Activated CD4-positive, alpha-beta T cell treated with anti-CD3 and anti-CD28 coated beads, Interleukin-2, amount 10 ng/mL, durations not matched to agents 24 days and 14 days (primary cell): ENCODE measurements at regions not wholly inside any gene's neighbourhood (a gene's known extent, or its start where the extent isn't known, plus 50 kb on each side); places are given as distances from the start of the nearest gene placed in this dataset.

ENCODE experiments used
- DNase-seq: peaks from one replicate; pipeline ENCODE4 v3.0.0; 2022
- H3K27ac Mint-ChIP-seq: one replicate; pipeline ENCODE4 v1.8.0; 2022; ENCODE audit warnings: mild to moderate bottlenecking, mixed read lengths
- H3K27me3 Mint-ChIP-seq: one replicate; pipeline ENCODE4 v1.8.0; 2022; ENCODE audit warnings: mixed read lengths
- H3K36me3 Mint-ChIP-seq: one replicate; pipeline ENCODE4 v1.8.0; 2022; ENCODE audit warnings: low read depth, mild to moderate bottlenecking, mixed read lengths
- H3K4me1 Mint-ChIP-seq: one replicate; pipeline ENCODE4 v1.8.0; 2021; ENCODE audit warnings: mixed read lengths
- H3K4me3 Mint-ChIP-seq: one replicate; pipeline ENCODE4 v1.8.0; 2022; ENCODE audit warnings: mild to moderate bottlenecking, moderate library complexity, mixed read lengths
- H3K9me3 Mint-ChIP-seq: one replicate; pipeline ENCODE4 v1.8.0; 2021; ENCODE audit warnings: mixed read lengths
- intact Hi-C: fragments of 100-400 bp; cut with micrococcal nuclease; formaldehyde crosslinking; loops from one replicate; pipeline ENCODE4 v1.15.1; 2023

DNA sequence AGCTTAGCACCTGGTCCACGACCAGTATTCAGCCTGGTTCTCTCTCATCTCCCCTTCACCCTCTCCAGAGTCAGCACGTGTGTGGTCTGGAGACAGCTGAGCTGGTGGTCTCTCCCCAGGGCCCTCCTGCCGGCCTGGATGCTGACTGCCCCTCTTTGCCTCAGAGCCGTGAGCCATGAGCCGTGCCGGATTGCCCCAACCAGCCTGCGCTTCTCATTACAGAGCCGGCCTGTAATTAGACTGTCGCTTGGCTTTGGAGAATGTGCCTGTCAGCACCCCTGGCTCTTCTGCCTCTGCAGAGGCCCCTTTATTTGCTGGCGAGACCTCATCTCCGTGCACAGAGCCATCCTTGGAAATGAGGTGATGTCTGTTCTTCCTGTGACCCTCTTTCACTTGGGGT is 118.7 kb upstream of the BOD1 start:
- no peak for DNase-seq
- no peaks in the 10 kb centered on the region for H3K4me1 Mint-ChIP-seq
- no peak overlapping the region for H3K27ac Mint-ChIP-seq
- no peak overlapping the region for H3K4me3 Mint-ChIP-seq
- intact Hi-C loops, result no loop called here
- H3K36me3 Mint-ChIP-seq, result no peaks in the 10 kb centered on the region
- no peaks in the 10 kb centered on the region for H3K9me3 Mint-ChIP-seq
- no peaks in the 10 kb centered on the region for H3K27me3 Mint-ChIP-seq

GRCh38 chr5:173735691-173736090 is 119.2 kb upstream of the BOD1 start:
- no peaks in the 10 kb centered on the region for H3K9me3 Mint-ChIP-seq
- no peaks in the 10 kb centered on the region for H3K4me1 Mint-ChIP-seq
- intact Hi-C loops, result no loop called here
- H3K27me3 Mint-ChIP-seq, result no peaks in the 10 kb centered on the region
- DNase-seq, result no peak
- no peak overlapping the region for H3K4me3 Mint-ChIP-seq
- H3K36me3 Mint-ChIP-seq, result no peaks in the 10 kb centered on the region
- H3K27ac Mint-ChIP-seq, result no peak overlapping the region

DNA sequence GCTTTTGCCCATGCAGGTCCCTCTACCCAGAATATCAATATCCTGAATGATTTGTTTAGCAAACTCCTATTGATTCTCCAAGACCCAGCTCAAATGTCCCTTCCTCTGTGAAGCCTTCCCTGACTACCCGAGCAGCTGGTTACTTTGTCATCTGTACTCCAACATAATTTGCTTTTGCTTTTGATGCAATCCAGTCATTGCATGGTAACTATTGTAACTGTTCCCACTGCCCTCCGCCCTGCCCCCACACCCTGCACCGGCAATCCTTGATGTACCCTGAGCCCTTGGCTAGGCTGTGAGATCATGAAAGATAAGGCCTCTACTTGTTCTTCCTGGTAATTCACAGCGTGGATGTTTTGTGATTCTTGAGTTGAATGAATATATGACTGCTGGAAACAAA is 119.9 kb upstream of the BOD1 start:
- no peaks in the 10 kb centered on the region for H3K9me3 Mint-ChIP-seq
- no peaks in the 10 kb centered on the region for H3K36me3 Mint-ChIP-seq
- no peak overlapping the region for H3K4me3 Mint-ChIP-seq
- H3K27me3 Mint-ChIP-seq, result no peaks in the 10 kb centered on the region
- H3K4me1 Mint-ChIP-seq, result no peaks in the 10 kb centered on the region
- no peak for DNase-seq
- intact Hi-C loops, result no loop called here
- H3K27ac Mint-ChIP-seq, result no peak overlapping the region

DNA sequence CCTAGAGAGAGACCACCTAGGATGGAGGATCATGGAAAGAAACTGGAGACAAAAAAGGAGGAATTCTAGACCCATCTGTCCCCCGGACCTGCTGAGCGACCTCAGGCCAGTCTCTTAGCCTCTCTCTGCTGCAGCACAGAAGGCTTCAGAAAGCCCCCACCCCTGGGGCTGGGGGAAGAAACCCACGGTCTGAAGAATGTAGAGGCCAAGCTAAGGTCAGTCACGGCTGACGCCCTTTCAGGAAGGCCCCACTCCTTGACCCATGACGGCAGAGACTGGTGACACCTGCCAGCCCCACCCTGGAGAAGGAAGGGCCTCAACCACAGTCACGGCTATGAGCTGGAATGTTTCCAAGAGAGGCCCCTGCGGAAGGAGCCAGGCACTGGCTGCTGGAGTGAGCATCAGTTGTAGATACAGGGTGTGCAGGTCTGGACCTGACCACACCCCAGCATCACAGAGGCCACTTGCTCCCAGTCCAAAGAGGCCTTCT is 120.5 kb upstream of the BOD1 start:
- no peak overlapping the region for H3K4me3 Mint-ChIP-seq
- no peaks in the 10 kb centered on the region for H3K36me3 Mint-ChIP-seq
- intact Hi-C loops, result no loop called here
- H3K4me1 Mint-ChIP-seq, result no peaks in the 10 kb centered on the region
- H3K9me3 Mint-ChIP-seq, result no peaks in the 10 kb centered on the region
- H3K27ac Mint-ChIP-seq, result no peak overlapping the region
- H3K27me3 Mint-ChIP-seq, result no peaks in the 10 kb centered on the region
- no peak for DNase-seq

GRCh38 chr5:173739741-173740140 is 123.3 kb upstream of the BOD1 start:
- H3K36me3 Mint-ChIP-seq, result no peaks in the 10 kb centered on the region
- H3K4me3 Mint-ChIP-seq, result no peak overlapping the region
- H3K27me3 Mint-ChIP-seq, result no peaks in the 10 kb centered on the region
- H3K27ac Mint-ChIP-seq, result no peak overlapping the region
- DNase-seq, result no peak
- H3K4me1 Mint-ChIP-seq, result no peaks in the 10 kb centered on the region
- intact Hi-C loops, result no loop called here
- H3K9me3 Mint-ChIP-seq, result no peaks in the 10 kb centered on the region

DNA sequence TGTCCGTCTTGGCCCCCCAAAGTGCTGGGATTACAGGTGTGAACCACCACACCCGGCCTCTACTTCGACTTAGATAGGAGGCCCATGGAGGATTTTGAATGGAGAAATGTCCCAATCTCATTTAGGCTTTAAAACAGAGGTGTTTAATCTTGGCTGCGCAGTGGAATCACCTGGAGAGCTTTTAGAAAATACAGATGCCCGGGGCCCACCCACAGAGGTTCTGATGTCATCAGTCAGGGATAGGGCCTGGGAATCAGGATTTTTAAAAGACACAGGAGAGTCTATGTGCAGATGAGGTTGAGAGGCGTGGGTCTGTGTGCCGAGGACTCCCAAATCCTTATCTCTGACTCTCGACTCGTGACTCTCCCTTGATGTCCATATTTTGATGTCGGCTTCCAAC is 124.0 kb upstream of the BOD1 start:
- intact Hi-C loops, result no loop called here
- no peaks in the 10 kb centered on the region for H3K36me3 Mint-ChIP-seq
- no peaks in the 10 kb centered on the region for H3K9me3 Mint-ChIP-seq
- H3K27me3 Mint-ChIP-seq, result no peaks in the 10 kb centered on the region
- no peak overlapping the region for H3K27ac Mint-ChIP-seq
- DNase-seq, result no peak
- no peak overlapping the region for H3K4me3 Mint-ChIP-seq
- H3K4me1 Mint-ChIP-seq, result no peaks in the 10 kb centered on the region

GRCh38 chr5:173741087-173741486 is 124.6 kb upstream of the BOD1 start:
- Mint-ChIP-seq H3K4me1 (no peaks in the 10 kb centered on the region), H3K4me3 (no peak overlapping the region), H3K27ac (no peak overlapping the region), H3K27me3 (no peaks in the 10 kb centered on the region), H3K36me3 (no peaks in the 10 kb centered on the region), H3K9me3 (no peaks in the 10 kb centered on the region)
- intact Hi-C loops, result no loop called here
- DNase-seq, result no peak

DNA sequence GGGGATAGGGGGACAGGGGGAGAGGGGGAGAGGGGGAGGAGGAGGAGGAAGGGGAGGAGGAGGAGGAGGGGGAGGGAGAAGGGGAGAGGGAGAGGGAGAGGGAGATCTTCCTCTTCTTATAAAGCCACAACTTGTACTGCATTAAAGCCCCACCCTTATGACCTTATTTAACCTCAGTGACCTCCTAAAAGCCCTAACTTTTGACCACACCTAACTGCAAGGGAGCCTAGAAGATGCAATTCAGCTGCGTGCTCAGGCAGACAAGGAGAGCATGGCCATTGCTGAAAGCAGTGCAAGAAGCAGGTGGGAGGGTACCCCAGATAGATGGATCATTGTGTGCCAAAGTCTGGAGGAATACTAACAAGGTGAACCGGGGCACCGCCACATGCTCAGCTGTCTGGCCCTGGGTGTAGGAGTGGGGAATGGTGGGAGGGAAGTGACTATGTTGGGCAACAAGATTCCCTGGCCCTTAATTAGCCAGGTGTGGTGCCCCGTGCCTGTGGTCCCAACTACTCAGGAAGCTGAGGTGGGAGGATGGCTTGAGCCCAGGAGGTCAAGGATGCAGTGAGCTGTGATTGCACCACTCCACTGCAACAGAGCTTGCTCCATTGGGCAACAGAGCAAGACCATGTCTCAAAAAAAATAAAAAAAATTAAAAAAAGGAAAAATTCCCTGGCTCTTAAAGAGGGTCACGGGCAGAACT is 125.4 kb upstream of the BOD1 start:
- Mint-ChIP-seq H3K9me3 (no peaks in the 10 kb centered on the region), H3K4me1 (no peaks in the 10 kb centered on the region), H3K27me3 (no peaks in the 10 kb centered on the region), H3K4me3 (no peak overlapping the region), H3K27ac (no peak overlapping the region), H3K36me3 (no peaks in the 10 kb centered on the region)
- intact Hi-C loops, result no loop called here
- DNase-seq, result no peak

DNA sequence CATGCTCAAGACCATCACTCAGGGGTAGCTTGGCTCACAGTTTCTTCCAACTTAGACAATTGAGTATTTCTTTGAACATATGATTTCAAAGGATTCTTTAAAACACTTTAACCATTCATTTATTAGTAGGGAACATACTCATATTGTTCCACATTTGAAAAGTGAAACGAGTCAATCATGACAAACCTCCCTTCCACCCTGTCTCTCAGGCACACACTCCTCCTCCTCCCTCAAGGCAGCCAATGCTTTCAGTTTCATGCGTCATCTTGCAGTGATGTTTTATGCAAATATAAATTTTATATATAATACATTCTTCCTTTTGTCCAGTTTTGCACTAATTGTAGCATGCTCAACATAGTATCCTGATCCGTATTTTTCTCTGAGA is 126.0 kb upstream of the BOD1 start:
- intact Hi-C loops, result no loop called here
- no peaks in the 10 kb centered on the region for H3K36me3 Mint-ChIP-seq
- no peaks in the 10 kb centered on the region for H3K27me3 Mint-ChIP-seq
- no peak overlapping the region for H3K4me3 Mint-ChIP-seq
- H3K9me3 Mint-ChIP-seq, result no peaks in the 10 kb centered on the region
- H3K4me1 Mint-ChIP-seq, result no peaks in the 10 kb centered on the region
- H3K27ac Mint-ChIP-seq, result no peak overlapping the region
- no peak for DNase-seq

DNA sequence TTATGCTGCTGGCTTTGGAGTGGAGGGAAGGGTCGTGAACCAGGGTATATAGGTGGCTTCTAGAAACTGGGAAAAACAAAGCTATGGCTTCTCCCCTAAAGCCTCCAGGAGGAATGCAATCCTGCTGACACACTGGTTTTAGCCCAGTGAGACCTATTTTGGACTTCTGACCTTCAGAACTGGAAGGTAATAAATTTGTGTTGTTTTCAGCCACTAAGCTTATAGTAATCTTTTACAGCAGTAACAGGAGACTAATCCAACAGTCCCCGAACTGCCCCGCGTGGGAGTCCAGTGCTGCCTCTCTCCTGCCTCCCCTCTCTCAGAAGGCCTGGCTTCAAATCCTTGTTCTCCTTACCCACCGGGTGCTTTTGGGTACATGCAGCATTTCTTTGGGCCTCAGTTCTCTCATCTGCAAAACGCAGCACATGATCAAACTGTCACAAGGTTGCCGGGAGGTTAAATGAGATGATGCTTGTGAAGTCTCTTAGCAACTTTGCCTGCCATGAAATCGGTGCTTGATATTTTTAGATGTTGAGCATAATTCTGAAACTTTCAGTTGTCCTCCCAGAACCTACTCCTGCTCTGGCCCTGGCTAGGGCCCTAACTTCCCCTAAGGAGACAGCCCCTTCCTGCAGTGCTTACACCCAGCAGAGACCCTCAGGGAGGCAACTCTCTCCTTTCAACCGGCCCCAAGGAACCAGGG is 127.3 kb upstream of the BOD1 start:
- Mint-ChIP-seq H3K27me3 (no peaks in the 10 kb centered on the region), H3K27ac (no peak overlapping the region), H3K4me1 (no peaks in the 10 kb centered on the region), H3K9me3 (no peaks in the 10 kb centered on the region), H3K36me3 (no peaks in the 10 kb centered on the region), H3K4me3 (no peak overlapping the region)
- intact Hi-C loops, result no loop called here
- DNase-seq, result no peak

DNA sequence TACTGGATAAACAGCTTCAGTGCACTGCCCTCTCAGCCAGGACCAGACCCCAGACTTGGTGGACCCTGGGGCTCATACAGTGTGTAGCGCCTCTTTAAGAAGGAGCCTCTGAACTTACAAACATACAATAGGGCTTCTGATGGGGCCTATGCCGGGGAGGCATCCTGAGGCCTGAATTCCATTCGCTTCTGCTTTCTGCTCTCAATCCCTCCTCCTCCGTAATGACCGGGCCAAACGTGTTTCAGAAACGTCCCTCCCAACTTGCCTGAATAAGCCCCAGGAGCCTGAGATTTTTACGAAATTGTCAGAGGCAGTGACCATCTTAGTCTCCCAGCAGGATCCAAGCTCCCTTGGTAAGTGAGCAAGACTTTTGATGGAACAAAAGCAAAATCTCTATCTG is 128.1 kb upstream of the BOD1 start:
- Mint-ChIP-seq H3K9me3 (no peaks in the 10 kb centered on the region), H3K4me3 (no peak overlapping the region), H3K4me1 (no peaks in the 10 kb centered on the region), H3K27me3 (no peaks in the 10 kb centered on the region), H3K27ac (no peak overlapping the region), H3K36me3 (no peaks in the 10 kb centered on the region)
- intact Hi-C loops, result no loop called here
- DNase-seq, result no peak

DNA sequence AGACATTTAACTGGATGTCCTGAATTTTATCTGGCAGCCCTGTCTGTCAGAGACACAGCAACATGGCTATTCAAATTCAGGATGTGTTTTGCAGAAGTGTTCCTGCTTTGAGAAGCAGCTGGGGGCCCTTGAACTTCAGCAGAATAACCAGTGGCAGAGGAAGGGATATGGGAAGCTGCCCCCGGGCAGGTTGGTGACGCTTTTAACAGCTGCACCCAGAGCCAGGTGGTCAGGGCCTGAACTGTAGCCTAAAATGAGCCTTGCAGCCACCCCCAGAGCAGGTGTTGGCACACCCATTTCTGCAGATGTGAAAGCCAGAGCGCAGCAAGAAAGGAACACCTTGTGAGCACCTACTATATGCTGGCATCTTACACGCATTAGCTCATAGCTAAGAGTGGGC is 128.7 kb upstream of the BOD1 start:
- no peaks in the 10 kb centered on the region for H3K9me3 Mint-ChIP-seq
- no peak overlapping the region for H3K27ac Mint-ChIP-seq
- no peaks in the 10 kb centered on the region for H3K36me3 Mint-ChIP-seq
- no peaks in the 10 kb centered on the region for H3K27me3 Mint-ChIP-seq
- intact Hi-C loops, result no loop called here
- no peaks in the 10 kb centered on the region for H3K4me1 Mint-ChIP-seq
- DNase-seq, result no peak
- no peak overlapping the region for H3K4me3 Mint-ChIP-seq

GRCh38 chr5:173745557-173745956 is 129.1 kb upstream of the BOD1 start:
- H3K36me3 Mint-ChIP-seq, result no peaks in the 10 kb centered on the region
- DNase-seq, result no peak
- H3K4me3 Mint-ChIP-seq, result no peak overlapping the region
- H3K4me1 Mint-ChIP-seq, result no peaks in the 10 kb centered on the region
- H3K27ac Mint-ChIP-seq, result no peak overlapping the region
- H3K9me3 Mint-ChIP-seq, result no peaks in the 10 kb centered on the region
- no peaks in the 10 kb centered on the region for H3K27me3 Mint-ChIP-seq
- intact Hi-C loops, result no loop called here

- intact Hi-C loops, result no loop called here
Measured at GRCh38 chr5:173746047-173746646, 129.7 kb upstream of the BOD1 start.

More at GRCh38 chr5:173746047-173746646, 129.7 kb upstream of the BOD1 start:
- no peak for DNase-seq
- Mint-ChIP-seq H3K36me3 (no peaks in the 10 kb centered on the region), H3K27me3 (no peaks in the 10 kb centered on the region), H3K4me1 (no peaks in the 10 kb centered on the region), H3K4me3 (no peak overlapping the region), H3K27ac (no peak overlapping the region), H3K9me3 (no peaks in the 10 kb centered on the region)
